IMR-90 (cell line): ENCODE measurements at regions not wholly inside any gene's neighbourhood (a gene's known extent, or its start where the extent isn't known, plus 50 kb on each side); places are given as distances from the start of the nearest gene placed in this dataset.

Experiments
- ATAC-seq: fragments of 200-7000 bp; cut with Tn5 transposase; 2 replicates; pipeline ENCODE4 v1.9.1; 2020; ENCODE audit warnings: low read depth, mild to moderate bottlenecking, moderate library complexity
- BruUV-seq: library from RNA; stranded (reverse); fragments of 400-500 nt; replicated peaks from 2 replicates; lab custom pipeline; 2021; lab: Mats Ljungman, UMichigan
- CTCF ChIA-PET: fragments of 300-600 bp; formaldehyde crosslinking; extraction: SDS; loops from one replicate; lab custom pipeline; 2021; ENCODE audit warnings: antibody characterized with exemption; lab: Yijun Ruan, JAX
- POLR2A ChIA-PET: fragments of 300-600 bp; sonication (Branson Sonifier 250); formaldehyde crosslinking; loops from one replicate; lab custom pipeline; 2022; ENCODE audit warnings: antibody characterized with exemption; ENCODE audit not compliant: unreplicated experiment; lab: Charles Lee
- DNase-seq: peaks from one replicate; pipeline ENCODE4 v3.0.0; 2013
- H2AFZ ChIP-seq: replicated peaks from 2 replicates; pipeline ENCODE3; 2013; ENCODE audit warnings: low read length, mild to moderate bottlenecking; ENCODE audit not compliant: poor library complexity
- H2AK5ac ChIP-seq: 2 replicates; pipeline ENCODE4 v1.6.1; 2013; ENCODE audit warnings: low read depth, low read length, inconsistent platforms
- H2AK9ac ChIP-seq: replicated peaks from 2 replicates; pipeline ENCODE3; 2013; ENCODE audit warnings: mild to moderate bottlenecking, low read depth, low read length, moderate library complexity; ENCODE audit not compliant: poor library complexity
- H2BK120ac ChIP-seq: 2 replicates; pipeline ENCODE4 v1.6.1; 2013; ENCODE audit warnings: low read depth, low read length, inconsistent platforms
- H2BK15ac ChIP-seq: 3 replicates; pipeline ENCODE4 v1.6.1; 2013; ENCODE audit warnings: low read depth, low read length, inconsistent platforms
- H2BK20ac ChIP-seq: 2 replicates; pipeline ENCODE4 v1.6.1; 2013; ENCODE audit warnings: low read depth, mild to moderate bottlenecking, inconsistent platforms, low read length, moderate library complexity
- H2BK5ac ChIP-seq: 2 replicates; pipeline ENCODE4 v1.6.1; 2013; ENCODE audit warnings: mild to moderate bottlenecking, low read depth, low read length, inconsistent platforms; ENCODE audit not compliant: poor library complexity, severe bottlenecking
- H3K14ac ChIP-seq: replicated peaks from 2 replicates; pipeline ENCODE4 v1.6.1; 2013; ENCODE audit warnings: low read depth, low read length, inconsistent platforms
- H3K18ac ChIP-seq: 2 replicates; pipeline ENCODE4 v1.6.1; 2013; ENCODE audit warnings: low read depth, low read length, control low read depth
- H3K23ac ChIP-seq: 2 replicates; pipeline ENCODE4 v1.6.1; 2013; ENCODE audit warnings: low read depth, low read length, inconsistent platforms
- H3K27ac ChIP-seq: 2 replicates; pipeline ENCODE4 v1.5.1; 2013; ENCODE audit warnings: mild to moderate bottlenecking, control low read depth, low read length; ENCODE audit not compliant: insufficient read depth
- H3K27me3 ChIP-seq: 2 replicates; pipeline ENCODE4 v1.6.1; 2013; ENCODE audit warnings: low read length; ENCODE audit not compliant: control insufficient read depth, insufficient read depth
- H3K36me3 ChIP-seq: 2 replicates; pipeline ENCODE4 v1.6.1; 2013; ENCODE audit warnings: low read length, mixed read lengths; ENCODE audit not compliant: control insufficient read depth, insufficient read depth
- H3K4ac ChIP-seq: 2 replicates; pipeline ENCODE4 v1.6.1; 2013; ENCODE audit warnings: low read depth, low read length, inconsistent platforms
- H3K4me1 ChIP-seq: 2 replicates; pipeline ENCODE4 v1.6.1; 2013; ENCODE audit warnings: low read length, mixed read lengths; ENCODE audit not compliant: control insufficient read depth, insufficient read depth
- H3K4me2 ChIP-seq: 2 replicates; pipeline ENCODE4 v1.6.1; 2013; ENCODE audit warnings: low read depth, mild to moderate bottlenecking, control low read depth, low read length, moderate library complexity
- H3K4me3 ChIP-seq: 2 replicates; pipeline ENCODE4 v1.5.1; 2013; ENCODE audit warnings: low read depth, mild to moderate bottlenecking, control low read depth, low read length, moderate library complexity; ENCODE audit not compliant: insufficient read depth
- H3K56ac ChIP-seq: 2 replicates; pipeline ENCODE4 v1.6.1; 2013; ENCODE audit warnings: low read length, inconsistent platforms; ENCODE audit not compliant: insufficient read depth; ENCODE audit errors: extremely low read depth
- H3K79me1 ChIP-seq, 2 experiments: 2 replicates each; pipeline ENCODE4 v1.6.1; 2013; ENCODE audit warnings: low read length in 2 of 2, inconsistent platforms in 1 of 2, low read depth in 1 of 2
- H3K9ac ChIP-seq: 2 replicates; pipeline ENCODE4 v1.6.1; 2013; ENCODE audit warnings: low read depth, low read length, control low read depth
- H3K9me1 ChIP-seq: 2 replicates; pipeline ENCODE4 v1.6.1; 2013; ENCODE audit warnings: low read length, inconsistent platforms; ENCODE audit not compliant: insufficient read depth
- H3K9me3 ChIP-seq: 2 replicates; pipeline ENCODE4 v1.6.1; 2013; ENCODE audit warnings: low read length; ENCODE audit not compliant: control insufficient read depth, insufficient read depth
- H4K20me1 ChIP-seq: 2 replicates; pipeline ENCODE4 v1.6.1; 2013; ENCODE audit warnings: low read length, inconsistent platforms; ENCODE audit not compliant: insufficient read depth
- H4K5ac ChIP-seq: 2 replicates; pipeline ENCODE4 v1.6.1; 2013; ENCODE audit warnings: mild to moderate bottlenecking, low read depth, low read length, control low read depth
- H4K8ac ChIP-seq, 2 experiments: 2 replicates each; pipeline ENCODE4 v1.6.1; 2013; ENCODE audit warnings: low read depth in 2 of 2, low read length in 2 of 2, control low read depth in 1 of 2, inconsistent platforms in 1 of 2
- H4K91ac ChIP-seq: 2 replicates; pipeline ENCODE4 v1.6.1; 2013; ENCODE audit warnings: low read depth, low read length, inconsistent platforms; ENCODE audit not compliant: insufficient read depth
- BHLHE40 ChIP-seq: fragments of 150-350 bp; IDR thresholded peaks from 2 replicates; pipeline ENCODE4 v1.6.1; 2016; ENCODE audit warnings: mild to moderate bottlenecking, low read depth, low read length
- CEBPB ChIP-seq: IDR thresholded peaks from 2 replicates; pipeline ENCODE4 v1.6.1; 2012; ENCODE audit warnings: low read depth, low read length, improper control_type of control experiment
- CHD1 ChIP-seq: IDR thresholded peaks from 2 replicates; pipeline ENCODE4 v1.6.1; 2012; ENCODE audit warnings: low read depth, low read length, improper control_type of control experiment
- FOS ChIP-seq: fragments of 150-350 bp; IDR thresholded peaks from 2 replicates; pipeline ENCODE4 v1.6.1; 2016; ENCODE audit warnings: low read depth, low read length
- MAFK ChIP-seq: IDR thresholded peaks from 2 replicates; pipeline ENCODE4 v1.6.1; 2012; ENCODE audit warnings: low read depth, low read length, improper control_type of control experiment
- MAZ ChIP-seq: IDR thresholded peaks from 2 replicates; pipeline ENCODE4 v1.6.1; 2012; ENCODE audit warnings: low read depth, mild to moderate bottlenecking, low read length, improper control_type of control experiment, moderate library complexity, borderline replicate concordance
- MXI1 ChIP-seq: IDR thresholded peaks from 2 replicates; pipeline ENCODE4 v1.6.1; 2012; ENCODE audit warnings: low read depth, mild to moderate bottlenecking, low read length, moderate library complexity, borderline replicate concordance
- NFE2L2 ChIP-seq: fragments of 150-350 bp; IDR thresholded peaks from 2 replicates; pipeline ENCODE4 v1.6.1; 2016; ENCODE audit warnings: low read depth, mild to moderate bottlenecking, low read length
- POLR2A ChIP-seq: IDR thresholded peaks from 2 replicates; pipeline ENCODE4 v1.6.1; 2012; ENCODE audit warnings: mild to moderate bottlenecking, low read depth, low read length
- RAD21 ChIP-seq: IDR thresholded peaks from 2 replicates; pipeline ENCODE4 v1.6.1; 2012; ENCODE audit warnings: low read length, improper control_type of control experiment
- RCOR1 ChIP-seq: IDR thresholded peaks from 2 replicates; pipeline ENCODE4 v1.6.1; 2012; ENCODE audit warnings: mild to moderate bottlenecking, low read length, improper control_type of control experiment; ENCODE audit not compliant: insufficient replicate concordance
- RFX5 ChIP-seq: IDR thresholded peaks from 2 replicates; pipeline ENCODE4 v1.8.0; 2012; ENCODE audit warnings: low read depth, mild to moderate bottlenecking, low read length, moderate library complexity
- SMC3 ChIP-seq: fragments of 150-350 bp; IDR thresholded peaks from 2 replicates; pipeline ENCODE4 v1.6.1; 2016; ENCODE audit warnings: low read depth, mild to moderate bottlenecking, antibody characterized with exemption, low read length, moderate library complexity
- WGBS, 2 experiments: methylation state at CpG; one replicate each; pipeline versions ENCODE4 v1.1.5 to v1.1.7; 2013; ENCODE audit warnings: missing lambda C conversion rate in 2 of 2; ENCODE audit not compliant: insufficient read length in 1 of 2; ENCODE audit errors: extremely low coverage in 2 of 2; 5-methylcytosine and 5-hydroxymethylcytosine counted together
- dilution Hi-C: fragments of 300-500 bp; cut with HindIII; formaldehyde crosslinking; loops from one replicate; pipeline ENCODE4 v1.14.3; 2018; ENCODE audit warnings: low sequenced_read_pairs; ENCODE audit not compliant: unreplicated experiment
- in situ Hi-C: fragments of 300-500 bp; cut with MboI; formaldehyde crosslinking; loops from 3 replicates; pipeline ENCODE4 v1.14.3; 2019; ENCODE audit warnings: low sequenced_read_pairs, inconsistent platforms, mixed read lengths
- intact Hi-C: fragments of 100-400 bp; cut with micrococcal nuclease; formaldehyde crosslinking; loops from 2 replicates; pipeline ENCODE4 v1.10.0; 2022
- TF ChIP-seq, protein P1 (sequence below): fragments of 150-350 bp; IDR thresholded peaks from 2 replicates; pipeline ENCODE4 v1.6.1; 2017; ENCODE audit warnings: mild to moderate bottlenecking, antibody characterized with exemption, low read length, low read depth
- TF ChIP-seq, protein P2 (sequence below): fragments of 150-350 bp; IDR thresholded peaks from 2 replicates; pipeline ENCODE4 v1.6.1; 2016; ENCODE audit warnings: low read depth, mild to moderate bottlenecking, low read length, moderate library complexity, borderline replicate concordance
- TF ChIP-seq, protein P3 (sequence below): conservative IDR thresholded peaks from 2 replicates; pipeline ENCODE4 v1.5.1; 2012; ENCODE audit warnings: mild to moderate bottlenecking, low read depth, low read length, improper control_type of control experiment

DNA sequence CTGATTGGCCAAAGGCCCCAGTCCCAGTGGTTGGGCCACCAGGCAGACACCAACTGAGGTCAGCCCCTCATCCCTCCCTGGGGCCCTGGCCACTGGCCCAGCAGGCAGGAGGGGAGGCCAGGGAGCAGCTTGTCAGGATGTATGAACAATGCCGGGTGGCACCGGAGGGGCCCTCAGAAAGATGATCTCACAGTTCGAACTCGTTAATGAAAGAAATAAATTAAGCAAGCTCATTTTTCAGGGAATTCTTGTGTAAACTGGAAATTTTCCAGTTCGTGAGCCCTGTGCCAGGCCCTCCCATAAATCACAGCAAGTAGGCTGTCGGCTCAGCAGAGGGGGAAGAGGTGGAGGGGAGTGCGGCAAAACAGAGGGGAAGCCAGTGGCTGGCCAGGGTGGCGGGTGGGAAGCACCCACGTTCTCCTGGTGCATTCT lies 177.0 kb upstream of the VASH1 start:
- no peak overlapping the region for H3K4me3 ChIP-seq
- intact Hi-C loops: no loop called here
- dilution Hi-C loops: no loop called here
- H3K14ac ChIP-seq: no peak overlapping the region
- H3K9me3 ChIP-seq: no peaks in the 10 kb centered on the region
- no peak overlapping the region for H3K56ac ChIP-seq
- H2BK15ac ChIP-seq: no peak overlapping the region
- no peak overlapping the region for H2BK20ac ChIP-seq
- no peak overlapping the region for H3K9ac ChIP-seq
- no peak overlapping the region for H3K4ac ChIP-seq
- no peaks in the 10 kb centered on the region for H3K9me1 ChIP-seq
- in situ Hi-C loops: no loop called here
- no TSS peak for BruUV-seq
- WGBS, 2 experiments: no CpG with 5 or more reads among the region's 9 CpGs
- H4K91ac ChIP-seq: no peak overlapping the region
- H2AK5ac ChIP-seq: no peak overlapping the region
- H2BK5ac ChIP-seq: no peak overlapping the region
- ChIA-PET POLR2A (no interaction called here), CTCF (no interaction called here)
- TF ChIP-seq, protein P1, sequence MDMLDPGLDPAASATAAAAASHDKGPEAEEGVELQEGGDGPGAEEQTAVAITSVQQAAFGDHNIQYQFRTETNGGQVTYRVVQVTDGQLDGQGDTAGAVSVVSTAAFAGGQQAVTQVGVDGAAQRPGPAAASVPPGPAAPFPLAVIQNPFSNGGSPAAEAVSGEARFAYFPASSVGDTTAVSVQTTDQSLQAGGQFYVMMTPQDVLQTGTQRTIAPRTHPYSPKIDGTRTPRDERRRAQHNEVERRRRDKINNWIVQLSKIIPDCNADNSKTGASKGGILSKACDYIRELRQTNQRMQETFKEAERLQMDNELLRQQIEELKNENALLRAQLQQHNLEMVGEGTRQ: no peak
- no peak for TF ChIP-seq RCOR1
- no peak for TF ChIP-seq RAD21
- no peak for TF ChIP-seq BHLHE40
- no peak for TF ChIP-seq NFE2L2
- TF ChIP-seq, protein P2, sequence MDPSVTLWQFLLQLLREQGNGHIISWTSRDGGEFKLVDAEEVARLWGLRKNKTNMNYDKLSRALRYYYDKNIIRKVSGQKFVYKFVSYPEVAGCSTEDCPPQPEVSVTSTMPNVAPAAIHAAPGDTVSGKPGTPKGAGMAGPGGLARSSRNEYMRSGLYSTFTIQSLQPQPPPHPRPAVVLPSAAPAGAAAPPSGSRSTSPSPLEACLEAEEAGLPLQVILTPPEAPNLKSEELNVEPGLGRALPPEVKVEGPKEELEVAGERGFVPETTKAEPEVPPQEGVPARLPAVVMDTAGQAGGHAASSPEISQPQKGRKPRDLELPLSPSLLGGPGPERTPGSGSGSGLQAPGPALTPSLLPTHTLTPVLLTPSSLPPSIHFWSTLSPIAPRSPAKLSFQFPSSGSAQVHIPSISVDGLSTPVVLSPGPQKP: no peak
- TF ChIP-seq CEBPB: no peak
- TF ChIP-seq SMC3: no peak
- no peak for TF ChIP-seq MXI1
- no peak for TF ChIP-seq MAZ
- TF ChIP-seq RFX5: no peak
- TF ChIP-seq MAFK: no peak
- TF ChIP-seq, protein P3, sequence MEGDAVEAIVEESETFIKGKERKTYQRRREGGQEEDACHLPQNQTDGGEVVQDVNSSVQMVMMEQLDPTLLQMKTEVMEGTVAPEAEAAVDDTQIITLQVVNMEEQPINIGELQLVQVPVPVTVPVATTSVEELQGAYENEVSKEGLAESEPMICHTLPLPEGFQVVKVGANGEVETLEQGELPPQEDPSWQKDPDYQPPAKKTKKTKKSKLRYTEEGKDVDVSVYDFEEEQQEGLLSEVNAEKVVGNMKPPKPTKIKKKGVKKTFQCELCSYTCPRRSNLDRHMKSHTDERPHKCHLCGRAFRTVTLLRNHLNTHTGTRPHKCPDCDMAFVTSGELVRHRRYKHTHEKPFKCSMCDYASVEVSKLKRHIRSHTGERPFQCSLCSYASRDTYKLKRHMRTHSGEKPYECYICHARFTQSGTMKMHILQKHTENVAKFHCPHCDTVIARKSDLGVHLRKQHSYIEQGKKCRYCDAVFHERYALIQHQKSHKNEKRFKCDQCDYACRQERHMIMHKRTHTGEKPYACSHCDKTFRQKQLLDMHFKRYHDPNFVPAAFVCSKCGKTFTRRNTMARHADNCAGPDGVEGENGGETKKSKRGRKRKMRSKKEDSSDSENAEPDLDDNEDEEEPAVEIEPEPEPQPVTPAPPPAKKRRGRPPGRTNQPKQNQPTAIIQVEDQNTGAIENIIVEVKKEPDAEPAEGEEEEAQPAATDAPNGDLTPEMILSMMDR: no peak
- no peak for TF ChIP-seq CHD1
- no peak for TF ChIP-seq FOS
- no peak for TF ChIP-seq POLR2A
- H4K20me1 ChIP-seq: no peaks in the 10 kb centered on the region
- H2AFZ ChIP-seq: no peak overlapping the region
- H3K27me3 ChIP-seq: no peaks in the 10 kb centered on the region
- H4K8ac ChIP-seq: no peak overlapping the region
- DNase-seq (no peak), ATAC-seq (no peak)
- H3K36me3 ChIP-seq: no peaks in the 10 kb centered on the region
- no peak overlapping the region for H4K5ac ChIP-seq
- H3K23ac ChIP-seq: no peak overlapping the region
- H3K4me2 ChIP-seq: no peak overlapping the region
- H3K18ac ChIP-seq: no peak overlapping the region
- no peaks in the 10 kb centered on the region for H3K4me1 ChIP-seq
- no peak overlapping the region for H2AK9ac ChIP-seq
- no peaks in the 10 kb centered on the region for H3K79me1 ChIP-seq
- no peak overlapping the region for H2BK120ac ChIP-seq
- no peak overlapping the region for H3K27ac ChIP-seq
